Tibial nerve (tissue), 3 donors: ENCODE measurements at regions not wholly inside any gene's neighbourhood (a gene's known extent, or its start where the extent isn't known, plus 50 kb on each side); places are given as distances from the start of the nearest gene placed in this dataset.

Experiments
- POLR2A ChIP-seq, 2 donors: fragments of 450-650 bp; IDR thresholded peaks; one replicate each; pipeline ENCODE4 v1.6.1; 2017; ENCODE audit warnings: antibody characterized with exemption in 2 of 2, mild to moderate bottlenecking in 2 of 2, moderate library complexity in 2 of 2
- TF ChIP-seq, protein P1 (sequence below), 5 experiments: fragments of 200-600 bp in 3 of 5; fragments of 450-650 bp in 2 of 5; sonication (generic) in 3 of 5; IDR thresholded peaks; one replicate each; pipeline ENCODE4 v1.5.1; 2016 to 2019; ENCODE audit warnings: antibody characterized with exemption in 5 of 5, mild to moderate bottlenecking in 3 of 5, moderate library complexity in 2 of 5

DNA sequence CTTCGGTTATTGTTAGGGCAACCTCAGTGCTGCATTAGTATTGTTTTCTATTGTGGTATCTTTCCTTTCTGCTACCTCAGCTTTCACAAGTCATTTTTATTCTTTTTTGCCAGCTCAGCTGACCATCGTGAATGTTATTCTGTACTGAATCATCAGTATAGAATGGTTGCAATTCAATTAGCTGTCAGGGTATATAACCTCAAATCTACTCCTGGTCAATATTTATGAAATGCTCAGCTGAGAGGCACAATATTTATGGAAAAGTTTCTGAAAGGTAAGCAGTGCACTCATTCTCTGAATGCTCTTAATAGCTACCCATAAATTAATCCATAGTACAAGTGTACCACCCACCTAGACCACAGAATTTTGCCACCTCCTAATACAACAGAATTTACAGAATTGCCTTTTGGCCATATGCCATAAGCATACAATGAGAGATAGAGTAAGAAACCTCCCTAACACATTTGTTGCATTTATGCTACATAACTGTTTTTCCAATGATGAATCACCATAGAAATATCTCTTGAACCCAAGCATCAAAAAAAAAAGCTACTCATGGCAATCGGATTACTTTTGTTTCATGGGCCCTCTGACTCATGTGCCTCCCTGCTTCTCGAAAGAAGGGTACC is 732.6 kb upstream of the CHRM3 start:
- TF ChIP-seq, protein P1, sequence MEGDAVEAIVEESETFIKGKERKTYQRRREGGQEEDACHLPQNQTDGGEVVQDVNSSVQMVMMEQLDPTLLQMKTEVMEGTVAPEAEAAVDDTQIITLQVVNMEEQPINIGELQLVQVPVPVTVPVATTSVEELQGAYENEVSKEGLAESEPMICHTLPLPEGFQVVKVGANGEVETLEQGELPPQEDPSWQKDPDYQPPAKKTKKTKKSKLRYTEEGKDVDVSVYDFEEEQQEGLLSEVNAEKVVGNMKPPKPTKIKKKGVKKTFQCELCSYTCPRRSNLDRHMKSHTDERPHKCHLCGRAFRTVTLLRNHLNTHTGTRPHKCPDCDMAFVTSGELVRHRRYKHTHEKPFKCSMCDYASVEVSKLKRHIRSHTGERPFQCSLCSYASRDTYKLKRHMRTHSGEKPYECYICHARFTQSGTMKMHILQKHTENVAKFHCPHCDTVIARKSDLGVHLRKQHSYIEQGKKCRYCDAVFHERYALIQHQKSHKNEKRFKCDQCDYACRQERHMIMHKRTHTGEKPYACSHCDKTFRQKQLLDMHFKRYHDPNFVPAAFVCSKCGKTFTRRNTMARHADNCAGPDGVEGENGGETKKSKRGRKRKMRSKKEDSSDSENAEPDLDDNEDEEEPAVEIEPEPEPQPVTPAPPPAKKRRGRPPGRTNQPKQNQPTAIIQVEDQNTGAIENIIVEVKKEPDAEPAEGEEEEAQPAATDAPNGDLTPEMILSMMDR (IDR thresholded peaks at IDR 0.05) = no peak
- no peak for TF ChIP-seq POLR2A (IDR thresholded peaks at IDR 0.05)
